ENCODE measurements at regions not wholly inside any gene's neighbourhood (a gene's known extent, or its start where the extent isn't known, plus 50 kb on each side); places are given as distances from the start of the nearest gene placed in this dataset.

- intact Hi-C loops (cut with DNase I): loop anchor here (10.0 kb wide), 1 partner anchor 358 kb away; no protein-coding TSS in a partner anchor
Observed at GRCh38 chr2:199136681-199137080, 321.1 kb downstream of the SATB2 start.

GRCh38 chr2:199136242-199136641, 321.5 kb downstream of the SATB2 start:
- intact Hi-C loops (cut with DNase I): loop anchor here (10.0 kb wide), 1 partner anchor 359 kb away; no protein-coding TSS in a partner anchor
- H3K36me3 ChIP-seq: no peaks in the 10 kb centered on the region
- 89 to 92% methylated on average over 4 of the region's 4 CpGs for WGBS, 2 donors
- no peak overlapping the region for H3K4me3 ChIP-seq (replicated peaks in 1 of 3)
- no peaks in the 10 kb centered on the region for H3K4me1 ChIP-seq
- no peak overlapping the region for H3K27ac ChIP-seq
- no peak for DNase-seq
- H3K27me3 ChIP-seq: no peaks in the 10 kb centered on the region
- no peak for TF ChIP-seq POLR2A (IDR thresholded peaks at IDR 0.05)
- TF ChIP-seq CTCF (IDR thresholded peaks at IDR 0.05): no peak
- H3K9me3 ChIP-seq: no peaks in the 10 kb centered on the region

More at GRCh38 chr2:199136681-199137080, 321.1 kb downstream of the SATB2 start:
- no peak for TF ChIP-seq CTCF (IDR thresholded peaks at IDR 0.05)
- H3K4me1 ChIP-seq: no peaks in the 10 kb centered on the region
- H3K4me3 ChIP-seq (replicated peaks in 1 of 3): no peak overlapping the region
- H3K36me3 ChIP-seq: no peaks in the 10 kb centered on the region
- H3K27ac ChIP-seq: no peak overlapping the region
- no peaks in the 10 kb centered on the region for H3K9me3 ChIP-seq
- H3K27me3 ChIP-seq: no peaks in the 10 kb centered on the region
- no peak for DNase-seq

GRCh38 chr2:199131876-199132275, 325.9 kb downstream of the SATB2 start:
- H3K36me3 ChIP-seq: no peaks in the 10 kb centered on the region
- TF ChIP-seq CTCF (IDR thresholded peaks at IDR 0.05): no peak
- TF ChIP-seq POLR2A (IDR thresholded peaks at IDR 0.05): no peak
- no peak overlapping the region for H3K27ac ChIP-seq
- 61 to 64% methylated on average over 3 of the region's 3 CpGs for WGBS, 2 donors
- intact Hi-C loops (cut with DNase I): loop anchor here (10.0 kb wide), 1 partner anchor 363 kb away; no protein-coding TSS in a partner anchor
- no peak overlapping the region for H3K4me3 ChIP-seq (replicated peaks in 1 of 3)
- no peaks in the 10 kb centered on the region for H3K4me1 ChIP-seq
- DNase-seq: no peak
- no peaks in the 10 kb centered on the region for H3K27me3 ChIP-seq
- no peaks in the 10 kb centered on the region for H3K9me3 ChIP-seq

- Histone ChIP-seq H3K9me3 (no peaks in the 10 kb centered on the region), H3K4me3 (replicated peaks in 1 of 3) (no peak overlapping the region), H3K36me3 (no peaks in the 10 kb centered on the region), H3K27me3 (no peaks in the 10 kb centered on the region), H3K27ac (no peak overlapping the region), H3K4me1 (no peaks in the 10 kb centered on the region)
- intact Hi-C loops (cut with DNase I): loop anchor here (10.0 kb wide), 1 partner anchor 364 kb away; no protein-coding TSS in a partner anchor
- 44 to 46% methylated on average over 5 of the region's 5 CpGs for WGBS, 2 donors
- TF ChIP-seq POLR2A (IDR thresholded peaks at IDR 0.05) (no peak), CTCF (IDR thresholded peaks at IDR 0.05) (no peak)
- peak in 1 of 2 donors; percentile 8 for DNase-seq
Observed at GRCh38 chr2:199131136-199131655, 326.5 kb downstream of the SATB2 start.

- Histone ChIP-seq H3K27ac (no peak overlapping the region), H3K36me3 (no peaks in the 10 kb centered on the region), H3K4me1 (no peaks in the 10 kb centered on the region), H3K27me3 (no peaks in the 10 kb centered on the region), H3K4me3 (replicated peaks in 1 of 3) (no peak overlapping the region), H3K9me3 (no peaks in the 10 kb centered on the region)
- no peak for TF ChIP-seq POLR2A (IDR thresholded peaks at IDR 0.05)
- no peak for TF ChIP-seq CTCF (IDR thresholded peaks at IDR 0.05)
- intact Hi-C loops (cut with DNase I): loop anchor here (10.0 kb wide), 1 partner anchor 364 kb away; no protein-coding TSS in a partner anchor
- DNase-seq: no peak
- WGBS, 2 donors: 26 to 39% methylated on average over 3 of the region's 3 CpGs
Observed at GRCh38 chr2:199130501-199130900, 327.2 kb downstream of the SATB2 start.

Measured in thyroid gland (tissue), 4 donors.